ENCODE measurements at regions not wholly inside any gene's neighbourhood (a gene's known extent, or its start where the extent isn't known, plus 50 kb on each side); places are given as distances from the start of the nearest gene placed in this dataset.
A peak's percentile ranks its signal among the peaks of the same experiment; 100 is the strongest.
"Not testable (repeated sequence)": the region's sequence is repeated elsewhere in the genome, so short reads cannot be mapped to it uniquely, and the experiment has no call there.

DNA sequence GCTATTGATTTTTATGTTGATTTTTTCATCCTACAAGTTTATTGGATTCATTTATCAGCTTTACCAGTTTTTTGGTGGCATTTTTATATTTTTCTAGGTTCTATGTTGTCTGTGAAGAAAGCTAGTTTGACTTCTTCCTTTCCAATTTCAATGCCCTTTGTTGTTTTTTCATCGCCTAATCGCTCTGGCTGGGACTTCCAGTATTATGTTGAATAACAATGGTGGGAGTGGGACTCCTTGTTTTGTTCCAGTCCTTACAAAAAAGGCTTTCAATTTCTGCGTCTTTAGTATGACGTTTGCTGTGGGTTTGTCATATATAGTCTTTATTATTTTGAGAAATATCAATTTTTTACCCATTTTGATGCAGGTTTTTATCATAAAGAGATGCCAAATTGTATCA is 175.6 kb upstream of the CCNH start:
- DNase-seq: no peak

DNA sequence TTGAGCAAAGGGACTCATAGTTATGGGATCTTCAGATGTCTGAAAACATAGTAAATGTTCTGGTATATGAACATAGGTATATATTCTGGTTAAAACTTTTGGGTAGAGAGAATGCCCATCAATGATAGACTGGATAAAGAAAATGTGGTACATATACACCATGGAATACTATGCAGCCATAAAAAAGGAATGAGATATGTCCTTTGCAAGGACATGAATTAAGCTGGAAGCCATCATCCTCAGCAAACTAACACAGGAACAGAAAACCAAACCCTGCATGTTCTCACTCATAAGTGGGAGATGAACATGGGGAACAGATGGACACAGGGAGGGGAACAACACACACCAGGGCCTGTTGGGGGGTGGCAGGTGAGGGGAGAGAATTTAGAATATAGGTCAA is 171.0 kb upstream of the CCNH start:
- DNase-seq: not testable (repeated sequence)

DNA sequence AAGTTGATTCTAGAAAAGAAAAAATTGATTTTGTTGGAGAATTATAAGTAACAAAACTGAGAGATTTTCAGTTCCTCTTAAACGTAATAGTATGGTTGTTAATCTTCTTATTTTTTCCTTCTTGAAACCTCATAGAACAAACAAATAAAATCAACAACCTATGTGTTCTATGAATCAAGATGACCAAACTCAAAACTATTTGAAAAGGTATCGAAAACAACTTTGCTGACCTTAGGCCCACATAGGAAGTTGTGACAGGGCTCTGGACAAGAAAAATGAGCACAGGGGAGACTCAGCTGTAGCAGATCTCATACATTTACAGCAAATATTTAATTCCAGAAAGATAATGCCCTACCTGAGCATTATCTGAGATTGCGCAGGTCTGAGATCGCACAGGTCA is 169.4 kb upstream of the CCNH start:
- no peak for DNase-seq

- no peak for DNase-seq
Measured at GRCh38 chr5:87581661-87582060, 168.9 kb upstream of the CCNH start.

DNA sequence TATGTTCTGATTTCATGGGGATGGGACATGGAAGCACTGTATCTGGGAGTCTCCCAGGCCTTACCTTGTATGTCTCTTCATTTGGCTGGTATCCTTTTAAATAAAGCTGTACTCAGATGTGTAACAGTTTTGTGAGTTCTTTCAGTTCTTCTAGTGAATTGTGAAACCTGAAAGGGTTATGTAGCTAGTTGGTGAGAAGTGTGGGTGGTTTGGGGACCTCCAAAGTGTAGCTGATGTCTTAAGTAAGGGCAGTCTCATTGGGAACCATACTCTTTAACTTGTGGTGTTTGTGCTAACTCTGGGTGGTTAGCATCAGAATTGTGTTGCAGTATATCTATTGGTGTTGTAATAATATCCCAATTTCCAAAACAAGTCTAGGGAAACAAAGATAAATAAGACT is 166.9 kb upstream of the CCNH start:
- no peak for DNase-seq

DNA sequence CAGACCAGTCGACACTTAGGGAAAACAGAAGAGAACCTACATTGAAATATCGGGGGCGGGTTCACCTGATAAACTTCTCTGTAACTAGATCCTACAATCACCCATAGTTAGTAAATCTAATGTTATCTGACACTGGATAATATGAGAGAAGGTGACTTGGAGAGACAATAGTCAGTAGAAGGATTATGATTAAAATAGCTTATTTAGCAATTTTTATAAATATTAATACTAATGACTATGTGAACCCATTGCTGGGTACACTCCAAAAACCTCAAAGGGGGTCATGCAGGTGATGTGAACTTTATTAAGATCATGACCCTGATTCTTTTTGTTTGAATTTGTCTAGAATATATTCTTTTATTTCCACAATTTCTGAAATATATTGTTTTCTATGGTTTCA is 164.1 kb upstream of the CCNH start:
- DNase-seq: no peak

DNA sequence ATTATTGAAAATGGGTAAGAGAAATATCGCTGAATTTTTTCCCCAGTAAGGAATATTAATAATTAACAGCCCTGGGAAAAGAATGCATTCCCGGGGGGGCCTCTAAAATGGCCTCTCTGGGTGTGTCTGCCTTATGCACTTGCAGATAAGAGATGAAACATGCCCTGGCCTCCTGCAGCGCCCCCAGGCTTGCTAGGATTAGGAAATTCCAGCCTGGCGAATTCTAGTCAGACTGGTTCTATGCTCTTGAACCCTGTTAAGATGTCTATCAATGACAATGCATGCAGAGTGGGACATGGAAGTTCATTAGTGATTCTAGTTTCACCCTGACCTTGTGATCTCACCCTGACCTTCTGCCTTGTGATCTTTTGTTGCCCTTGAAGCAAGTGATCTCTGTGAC is 163.6 kb upstream of the CCNH start:
- not testable (repeated sequence) for DNase-seq

DNA sequence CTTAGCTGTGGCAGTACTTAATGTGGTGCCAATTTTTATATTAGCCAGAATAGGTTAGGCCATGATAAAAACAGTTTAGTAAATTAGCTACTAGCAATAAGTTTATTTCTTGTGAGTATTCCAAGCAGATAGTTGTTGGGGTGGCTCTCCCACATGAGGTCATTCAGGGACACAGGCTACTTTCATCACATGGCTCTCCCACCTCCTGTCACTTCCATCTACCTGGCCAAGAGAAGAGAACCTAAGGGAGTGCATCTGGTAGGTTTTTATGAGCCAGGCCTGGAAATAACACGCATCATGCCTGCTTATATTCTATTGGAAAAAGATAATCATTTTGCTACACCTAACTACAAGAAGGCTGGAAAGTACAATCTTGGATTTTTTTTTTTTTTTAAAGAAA is 161.4 kb upstream of the CCNH start:
- no peak for DNase-seq

GRCh38 chr5:87572611-87573010 is 159.9 kb upstream of the CCNH start:
- DNase-seq: no peak

DNA sequence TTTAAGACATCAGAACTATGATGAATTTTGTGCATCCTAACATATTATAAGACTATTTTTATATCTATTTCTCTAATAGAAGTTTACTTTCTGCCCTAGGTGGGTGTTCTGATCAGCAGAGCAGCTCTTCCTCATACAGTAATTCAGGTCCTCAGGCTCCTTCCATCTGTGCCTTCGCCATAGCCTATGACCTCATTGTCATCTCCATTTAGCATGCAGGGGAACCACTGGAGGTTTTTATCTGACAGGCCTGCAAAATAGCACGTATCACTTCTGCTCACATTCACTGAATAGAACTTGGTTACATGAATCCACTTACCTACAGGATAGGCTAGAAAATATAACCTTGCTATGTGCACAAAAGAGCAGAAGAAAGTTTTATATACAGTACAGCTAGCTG is 159.4 kb upstream of the CCNH start:
- no peak for DNase-seq

DNA sequence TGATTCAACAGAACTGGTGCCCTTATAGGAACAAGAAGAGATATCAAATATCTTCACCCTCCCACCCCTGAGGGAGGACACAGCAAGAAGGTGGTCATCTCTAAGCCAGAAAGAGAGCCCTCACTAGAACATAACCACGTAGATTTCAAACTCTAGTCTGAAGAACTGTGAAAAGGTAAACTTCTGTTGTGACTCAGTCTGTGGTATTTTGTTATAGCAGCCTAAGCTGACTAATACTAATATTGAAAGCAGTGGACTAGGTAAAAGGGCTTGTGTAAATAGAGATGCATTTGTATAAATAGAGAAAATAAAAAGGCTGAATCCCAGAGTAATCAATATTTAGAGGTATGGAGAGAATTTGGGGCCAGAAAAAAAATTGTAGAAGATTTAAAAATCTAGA is 157.6 kb upstream of the CCNH start:
- no peak for DNase-seq

GRCh38 chr5:87562068-87562467 is 149.3 kb upstream of the CCNH start:
- no peak for DNase-seq

- no peak for DNase-seq
Measured at GRCh38 chr5:87560528-87560927, 147.8 kb upstream of the CCNH start.

DNA sequence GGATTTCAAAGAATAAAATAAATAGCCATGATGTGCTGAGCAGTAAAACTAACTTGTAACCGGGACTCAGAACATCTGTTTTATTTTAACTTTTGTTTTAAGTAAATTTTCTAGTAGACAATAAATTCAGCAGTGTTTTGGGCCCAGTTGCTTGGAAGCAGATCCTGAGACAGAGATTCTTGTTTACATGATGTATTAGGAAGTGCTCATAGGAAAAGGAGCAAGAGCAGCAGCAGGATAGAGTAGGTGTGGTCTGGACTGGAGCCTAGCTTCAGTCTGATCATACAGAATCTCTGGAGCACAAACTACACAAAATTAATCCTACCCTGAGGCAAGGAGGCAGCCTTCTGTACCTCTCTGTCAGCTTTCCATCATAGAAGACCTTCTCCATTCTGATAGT is 139.2 kb upstream of the CCNH start:
- DNase-seq: no peak

DNA sequence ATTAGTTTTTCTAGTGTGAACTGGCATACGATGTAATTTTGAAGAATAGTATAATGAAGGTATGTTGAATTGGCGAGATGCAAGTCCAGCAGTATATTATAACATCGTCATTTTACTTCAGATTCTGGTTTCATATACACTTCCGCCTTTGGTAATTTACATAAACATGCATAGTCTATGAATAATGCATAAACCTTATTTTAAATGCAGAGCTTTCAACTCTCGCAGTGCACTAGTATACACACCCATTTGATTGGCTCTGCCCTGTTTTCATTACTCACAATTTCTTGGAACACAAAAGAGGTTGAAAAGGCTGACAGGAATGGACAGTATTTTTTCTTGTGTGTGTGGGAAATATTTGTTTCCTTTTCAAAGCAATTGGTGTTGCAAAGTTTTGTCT is 128.9 kb upstream of the CCNH start:
- no peak for DNase-seq

DNA sequence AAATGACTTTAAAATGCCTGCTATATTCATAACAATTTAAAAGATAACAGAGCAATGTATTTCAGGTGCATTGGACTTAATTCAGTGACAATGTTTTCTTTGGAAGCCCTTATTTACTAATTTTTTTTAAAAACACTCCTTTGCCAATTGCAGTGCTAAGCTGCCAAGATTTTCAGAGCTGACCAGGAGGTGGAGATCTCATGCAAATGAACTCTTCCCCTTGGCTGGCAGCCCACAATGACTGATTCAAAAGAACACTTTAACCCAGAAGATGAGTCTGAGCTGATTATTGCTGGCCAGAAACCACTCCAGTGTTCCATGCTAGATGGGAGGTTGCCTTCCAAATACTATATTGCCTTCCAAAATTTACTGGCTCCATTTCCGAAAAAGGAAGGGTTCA is 128.3 kb upstream of the CCNH start:
- DNase-seq: peak; percentile 1

DNA sequence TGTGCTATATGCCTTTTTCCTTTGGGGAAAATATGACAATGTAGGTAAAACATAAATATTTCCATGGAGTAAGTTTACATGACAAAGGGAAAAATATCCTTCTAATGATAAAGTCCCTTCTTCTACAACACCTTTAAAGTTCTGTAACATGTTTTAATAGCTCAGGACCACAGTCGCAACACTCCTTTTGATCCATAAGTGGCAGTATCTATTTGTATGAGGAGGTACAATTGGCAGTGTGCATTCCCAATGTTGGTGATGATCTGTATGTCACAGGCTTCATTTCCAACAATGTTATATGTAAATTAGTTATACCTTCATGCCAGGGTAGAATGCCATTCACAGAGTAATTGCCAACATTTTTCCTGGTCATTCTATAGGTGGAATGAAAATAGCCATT is 127.1 kb upstream of the CCNH start:
- no peak for DNase-seq

DNA sequence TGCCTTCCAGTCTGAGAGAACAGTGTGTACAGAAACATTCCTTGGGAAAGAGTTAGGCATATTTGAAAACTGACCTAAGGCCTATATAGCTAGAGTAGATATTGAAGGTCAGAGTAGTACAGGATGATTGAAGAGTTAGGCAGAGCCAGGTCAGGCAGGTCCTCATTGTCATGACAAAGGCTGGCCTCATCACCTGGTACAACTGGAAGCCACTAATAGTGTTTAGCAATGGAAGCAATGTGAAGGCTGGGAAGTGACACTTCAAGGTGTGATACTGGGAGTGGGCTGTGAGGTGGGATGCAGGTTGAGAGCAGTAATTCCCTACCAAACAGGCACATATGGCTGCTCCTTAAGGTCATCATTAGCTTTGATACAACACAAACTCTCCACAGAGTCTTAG is 123.6 kb upstream of the CCNH start:
- no peak for DNase-seq

- DNase-seq: no peak
Measured at GRCh38 chr5:87535706-87536105, 123.0 kb upstream of the CCNH start.

DNA sequence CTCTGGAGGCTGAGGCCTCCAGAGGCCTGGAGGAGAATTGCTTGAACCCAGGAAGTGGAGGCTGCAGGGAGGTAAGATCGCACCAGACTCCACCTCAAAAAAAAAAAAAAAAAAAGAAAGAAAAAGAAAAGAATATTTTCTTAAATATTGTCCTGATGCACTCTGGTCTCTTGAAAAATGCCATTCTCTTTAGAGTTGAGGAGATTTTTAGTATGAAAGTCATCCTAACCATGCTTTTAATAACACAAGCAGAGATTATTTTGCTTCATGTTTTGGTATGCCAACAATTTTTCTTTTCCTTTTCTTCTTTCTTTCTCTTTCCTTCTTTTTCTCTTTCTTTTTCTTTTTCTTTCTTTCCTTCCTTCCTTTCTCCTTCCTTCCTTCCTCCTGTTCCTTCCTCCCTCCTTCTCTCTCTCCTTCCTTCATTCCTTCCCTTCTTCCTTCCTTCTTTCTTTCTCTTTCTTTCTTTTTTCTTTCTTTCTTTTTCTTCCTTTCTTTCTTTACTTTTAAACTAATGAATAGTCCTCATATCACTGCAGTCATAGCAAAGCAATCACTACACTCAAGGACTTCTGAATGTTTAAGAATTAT is 116.9 kb upstream of the CCNH start:
- DNase-seq: no peak

DNA sequence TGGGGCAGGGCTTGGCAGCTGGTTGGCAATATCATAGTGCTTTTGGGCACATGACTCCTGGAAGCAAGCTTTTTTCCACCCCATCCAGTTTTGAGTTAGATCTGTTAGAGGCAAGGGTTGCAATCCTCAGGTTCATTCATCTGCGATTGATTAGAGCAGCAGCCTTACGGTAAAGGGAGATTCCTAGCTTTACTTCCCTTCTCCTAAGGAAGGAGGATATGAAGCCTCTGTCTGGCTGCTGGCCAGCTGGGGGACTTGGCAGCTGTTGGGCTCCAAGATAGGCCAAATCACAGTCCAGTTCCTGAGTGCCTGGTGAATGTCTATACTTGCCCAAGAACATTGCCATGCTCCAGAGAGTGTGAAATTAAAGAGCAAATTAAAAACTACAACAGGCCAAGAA is 113.4 kb upstream of the CCNH start:
- no peak for DNase-seq

DNA sequence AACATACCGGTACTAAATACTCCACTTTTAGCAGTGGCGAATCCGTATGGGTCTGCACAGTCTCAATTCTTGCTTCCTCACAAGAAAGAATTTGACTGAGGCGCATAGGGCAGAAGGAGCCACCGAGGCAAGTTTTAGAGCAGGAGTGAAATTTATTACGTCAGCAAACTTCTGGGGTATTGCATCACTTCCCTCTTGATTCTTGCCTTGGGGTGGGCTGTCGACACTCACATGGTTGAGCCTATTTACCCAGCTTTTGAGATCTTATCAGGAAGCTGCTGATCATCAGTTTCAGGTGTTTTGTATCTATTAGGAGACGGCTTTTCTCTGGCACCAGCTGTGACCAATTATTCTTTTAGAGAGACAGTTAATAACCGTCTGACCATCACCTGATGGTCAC is 111.5 kb upstream of the CCNH start:
- DNase-seq: no peak

GRCh38 chr5:87511778-87512177 is 99.0 kb upstream of the CCNH start:
- DNase-seq: not testable (repeated sequence)

GRCh38 chr5:87503004-87503403 is 90.3 kb upstream of the CCNH start:
- DNase-seq: no peak

GRCh38 chr5:87499478-87500410 is 87.0 kb upstream of the CCNH start:
- DNase-seq: no peak

Measured in NCI-H1694 treated with DMSO at 0.1 percent for 48 hours (cell line).